ENCODE measurements at regions not wholly inside any gene's neighbourhood (a gene's known extent, or its start where the extent isn't known, plus 50 kb on each side); places are given as distances from the start of the nearest gene placed in this dataset.

DNA sequence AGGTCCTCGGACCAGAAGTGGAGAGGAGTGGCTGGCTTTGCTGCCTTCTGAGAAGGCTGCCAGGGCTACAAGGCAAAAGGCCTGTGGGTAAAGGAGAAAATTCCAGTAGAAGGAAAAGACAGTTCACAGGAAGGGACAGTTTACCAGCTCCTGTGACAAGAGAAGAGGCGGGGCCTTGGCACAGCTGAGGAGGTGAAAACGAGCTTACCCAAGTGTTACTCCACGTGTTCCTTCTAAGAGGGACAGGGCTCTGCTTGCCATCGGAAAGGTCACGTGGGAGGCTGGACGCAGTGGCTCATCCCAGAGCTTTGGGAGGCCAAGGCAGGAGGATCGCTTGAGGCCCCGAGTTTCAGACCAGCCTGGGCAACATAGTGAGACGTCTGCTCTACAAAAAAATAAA, 129.4 kb upstream of the ZNF746 start:
- TF ChIP-seq, protein P1, sequence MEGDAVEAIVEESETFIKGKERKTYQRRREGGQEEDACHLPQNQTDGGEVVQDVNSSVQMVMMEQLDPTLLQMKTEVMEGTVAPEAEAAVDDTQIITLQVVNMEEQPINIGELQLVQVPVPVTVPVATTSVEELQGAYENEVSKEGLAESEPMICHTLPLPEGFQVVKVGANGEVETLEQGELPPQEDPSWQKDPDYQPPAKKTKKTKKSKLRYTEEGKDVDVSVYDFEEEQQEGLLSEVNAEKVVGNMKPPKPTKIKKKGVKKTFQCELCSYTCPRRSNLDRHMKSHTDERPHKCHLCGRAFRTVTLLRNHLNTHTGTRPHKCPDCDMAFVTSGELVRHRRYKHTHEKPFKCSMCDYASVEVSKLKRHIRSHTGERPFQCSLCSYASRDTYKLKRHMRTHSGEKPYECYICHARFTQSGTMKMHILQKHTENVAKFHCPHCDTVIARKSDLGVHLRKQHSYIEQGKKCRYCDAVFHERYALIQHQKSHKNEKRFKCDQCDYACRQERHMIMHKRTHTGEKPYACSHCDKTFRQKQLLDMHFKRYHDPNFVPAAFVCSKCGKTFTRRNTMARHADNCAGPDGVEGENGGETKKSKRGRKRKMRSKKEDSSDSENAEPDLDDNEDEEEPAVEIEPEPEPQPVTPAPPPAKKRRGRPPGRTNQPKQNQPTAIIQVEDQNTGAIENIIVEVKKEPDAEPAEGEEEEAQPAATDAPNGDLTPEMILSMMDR (IDR thresholded peaks at IDR 0.05; ENCODE audit: low read length) = no peak
- TF ChIP-seq EZH2 (optimal IDR thresholded peaks at IDR 0.05; ENCODE audit: low read depth, low read length) = no peak
